ENCODE measurements at regions not wholly inside any gene's neighbourhood (a gene's known extent, or its start where the extent isn't known, plus 50 kb on each side); places are given as distances from the start of the nearest gene placed in this dataset.

DNA sequence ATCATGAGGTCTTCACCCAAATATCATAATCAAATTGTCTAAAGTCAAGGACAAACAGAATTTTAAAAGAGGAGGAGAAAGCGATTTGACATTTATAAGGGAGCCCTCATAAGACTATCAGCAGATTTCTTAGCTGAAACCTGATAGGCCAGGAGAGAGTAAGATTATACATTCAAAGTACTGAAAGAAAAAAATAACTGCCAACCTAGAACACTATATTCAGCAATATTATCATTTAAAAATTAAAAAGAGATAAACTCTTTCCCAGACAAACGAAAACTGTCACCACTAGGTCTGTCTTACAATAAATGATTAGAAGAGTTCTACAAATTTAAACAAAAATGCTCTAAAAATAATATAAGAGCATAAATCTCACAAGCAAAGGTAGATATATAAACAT, 154.1 kb upstream of the TMEM106B start:
- Histone ChIP-seq H3K4me1 (ENCODE audit: control insufficient read depth in 1 of 2, insufficient read depth in 2 of 2, low read length in 2 of 2) (no peaks in the 10 kb centered on the region), H3K9ac (ENCODE audit: insufficient read depth, low read length, poor library complexity, severe bottlenecking) (no peak overlapping the region), H3K4me3 (replicated peaks in 1 of 3; ENCODE audit: low read depth in 2 of 3, low read length in 3 of 3) (no peak overlapping the region), H4K20me1 (ENCODE audit: insufficient read depth, low read length) (no peaks in the 10 kb centered on the region), H3K36me3 (replicated peaks in 1 of 2; ENCODE audit: control insufficient read depth in 1 of 2, insufficient read depth in 2 of 2, low read length in 2 of 2) (no peaks in the 10 kb centered on the region), H3K9me3 (replicated peaks in 1 of 2; ENCODE audit: control insufficient read depth in 1 of 2, insufficient read depth in 1 of 2, low read length in 2 of 2) (peaks cover 16 to 18% of the 10 kb centered on the region in 2 donors), H2AFZ (ENCODE audit: insufficient read depth, low read depth, low read length, poor library complexity, severe bottlenecking) (no peak overlapping the region), H3K4me2 (replicated peaks; ENCODE audit: extremely low read depth, low read length, poor library complexity, severe bottlenecking) (no peak overlapping the region), H3K27ac (ENCODE audit: low read depth in 1 of 2, low read length in 2 of 2) (no peak overlapping the region), H3K79me2 (ENCODE audit: insufficient read depth, low read length) (no peaks in the 10 kb centered on the region), H3K27me3 (ENCODE audit: control insufficient read depth in 2 of 2, insufficient read depth in 2 of 2, low read length in 2 of 2) (no peaks in the 10 kb centered on the region)
- TF ChIP-seq, protein P1, sequence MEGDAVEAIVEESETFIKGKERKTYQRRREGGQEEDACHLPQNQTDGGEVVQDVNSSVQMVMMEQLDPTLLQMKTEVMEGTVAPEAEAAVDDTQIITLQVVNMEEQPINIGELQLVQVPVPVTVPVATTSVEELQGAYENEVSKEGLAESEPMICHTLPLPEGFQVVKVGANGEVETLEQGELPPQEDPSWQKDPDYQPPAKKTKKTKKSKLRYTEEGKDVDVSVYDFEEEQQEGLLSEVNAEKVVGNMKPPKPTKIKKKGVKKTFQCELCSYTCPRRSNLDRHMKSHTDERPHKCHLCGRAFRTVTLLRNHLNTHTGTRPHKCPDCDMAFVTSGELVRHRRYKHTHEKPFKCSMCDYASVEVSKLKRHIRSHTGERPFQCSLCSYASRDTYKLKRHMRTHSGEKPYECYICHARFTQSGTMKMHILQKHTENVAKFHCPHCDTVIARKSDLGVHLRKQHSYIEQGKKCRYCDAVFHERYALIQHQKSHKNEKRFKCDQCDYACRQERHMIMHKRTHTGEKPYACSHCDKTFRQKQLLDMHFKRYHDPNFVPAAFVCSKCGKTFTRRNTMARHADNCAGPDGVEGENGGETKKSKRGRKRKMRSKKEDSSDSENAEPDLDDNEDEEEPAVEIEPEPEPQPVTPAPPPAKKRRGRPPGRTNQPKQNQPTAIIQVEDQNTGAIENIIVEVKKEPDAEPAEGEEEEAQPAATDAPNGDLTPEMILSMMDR (IDR thresholded peaks at IDR 0.05) = no peak
- DNase-seq = no peak
- Mint-ChIP-seq H3K27me3 (ENCODE audit: low read depth in 3 of 3) (peaks cover 0 to 1% (median 0%) of the 10 kb centered on the region in 3 donors), H3K4me3 (no peak overlapping the region), H3K36me3 (no peaks in the 10 kb centered on the region), H3K9me3 (peaks cover 10 to 18% (median 14%) of the 10 kb centered on the region in 7 donors), H3K4me1 (no peaks in the 10 kb centered on the region), H3K27ac (no peak overlapping the region)
- WGBS (ENCODE audit: insufficient coverage) = no CpG with 5 or more reads among the region's 2 CpGs
- intact Hi-C loops (cut with micrococcal nuclease) = no loop called here

DNA sequence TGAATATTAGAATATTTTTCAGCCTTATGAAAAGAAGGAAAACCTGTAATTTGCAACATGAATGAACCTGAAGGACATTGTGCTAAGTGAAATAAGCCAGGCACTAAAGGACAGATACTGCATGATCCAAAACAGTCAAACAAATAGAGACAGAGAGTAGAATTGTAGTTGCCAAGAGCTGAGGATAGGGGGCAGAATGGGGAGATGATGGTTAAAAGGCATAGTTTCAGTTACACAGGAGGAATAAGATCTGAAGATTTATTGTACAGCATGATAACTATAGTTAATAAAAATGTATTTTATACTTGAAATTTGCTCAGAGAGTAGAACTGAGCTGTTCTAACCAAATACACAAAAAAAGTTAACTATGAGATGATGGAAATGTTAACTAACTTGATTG, 149.0 kb upstream of the TMEM106B start:
- intact Hi-C loops (cut with micrococcal nuclease) = loop anchor here in 1 of 2 donors (10.0 kb wide), 2 partner anchors 153 to 263 kb away; partner anchors contain the start of gene TMEM106B

More for the DNA sequence above, 149.0 kb upstream of the TMEM106B start:
- no peaks in the 10 kb centered on the region for H3K36me3 ChIP-seq (replicated peaks in 1 of 2; ENCODE audit: control insufficient read depth in 1 of 2, insufficient read depth in 2 of 2, low read length in 2 of 2)
- no peak overlapping the region for H3K27ac ChIP-seq (ENCODE audit: low read depth in 1 of 2, low read length in 2 of 2)
- no peak overlapping the region for H2AFZ ChIP-seq (ENCODE audit: insufficient read depth, low read depth, low read length, poor library complexity, severe bottlenecking)
- Mint-ChIP-seq H3K4me3 (no peak overlapping the region), H3K36me3 (no peaks in the 10 kb centered on the region), H3K9me3 (peaks cover 0 to 6% (median 4%) of the 10 kb centered on the region in 7 donors), H3K27ac (no peak overlapping the region), H3K4me1 (peaks cover 12% of the 10 kb centered on the region), H3K27me3 (ENCODE audit: low read depth in 3 of 3) (peaks cover 0 to 1% (median 0%) of the 10 kb centered on the region in 3 donors)
- TF ChIP-seq, protein P1 (IDR thresholded peaks at IDR 0.05) = peak; percentile 27
- H3K79me2 ChIP-seq (ENCODE audit: insufficient read depth, low read length) = no peaks in the 10 kb centered on the region
- DNase-seq = no peak
- peaks cover 3% of the 10 kb centered on the region in 2 donors for H3K9me3 ChIP-seq (replicated peaks in 1 of 2; ENCODE audit: control insufficient read depth in 1 of 2, insufficient read depth in 1 of 2, low read length in 2 of 2)
- H3K27me3 ChIP-seq (ENCODE audit: control insufficient read depth in 2 of 2, insufficient read depth in 2 of 2, low read length in 2 of 2) = no peaks in the 10 kb centered on the region
- no peak overlapping the region for H3K4me2 ChIP-seq (replicated peaks; ENCODE audit: extremely low read depth, low read length, poor library complexity, severe bottlenecking)
- no peak overlapping the region for H3K9ac ChIP-seq (ENCODE audit: insufficient read depth, low read length, poor library complexity, severe bottlenecking)
- H4K20me1 ChIP-seq (ENCODE audit: insufficient read depth, low read length) = no peaks in the 10 kb centered on the region
- H3K4me3 ChIP-seq (replicated peaks in 1 of 3; ENCODE audit: low read depth in 2 of 3, low read length in 3 of 3) = no peak overlapping the region
- H3K4me1 ChIP-seq (ENCODE audit: control insufficient read depth in 1 of 2, insufficient read depth in 2 of 2, low read length in 2 of 2) = peaks cover 0 to 2% of the 10 kb centered on the region in 2 donors
